ENCODE measurements at regions not wholly inside any gene's neighbourhood (a gene's known extent, or its start where the extent isn't known, plus 50 kb on each side); places are given as distances from the start of the nearest gene placed in this dataset.
"Not testable (repeated sequence)": the region's sequence is repeated elsewhere in the genome, so short reads cannot be mapped to it uniquely, and the experiment has no call there.

GRCh38 chr16:65815707-65816106 lies 550.8 kb upstream of the CDH5 start:
- Histone ChIP-seq H3K27me3 (no peaks in the 10 kb centered on the region), H3K27ac (no peak overlapping the region), H3K4me3 (no peak overlapping the region), H3K36me3 (no peaks in the 10 kb centered on the region), H3K4me1 (no peaks in the 10 kb centered on the region), H3K9me3 (no peaks in the 10 kb centered on the region)
- no peak for TF ChIP-seq EP300 (IDR thresholded peaks at IDR 0.05)
- no peak for TF ChIP-seq POLR2AphosphoS5 (IDR thresholded peaks at IDR 0.05)
- TF ChIP-seq POLR2A (IDR thresholded peaks at IDR 0.05) = no peak
- TF ChIP-seq CTCF (IDR thresholded peaks at IDR 0.05) = no peak
- DNase-seq = no peak
- WGBS, 5 donors = 31 to 56% (median 48%) methylated on average over 1 of the region's 1 CpG
- intact Hi-C loops (cut with DNase I; ENCODE audit: low total_unique reads) = no loop called here

- intact Hi-C loops (cut with DNase I; ENCODE audit: low total_unique reads); H3K27me3 ChIP-seq; H3K9me3 ChIP-seq; H3K4me3 ChIP-seq; H3K27ac ChIP-seq; H3K36me3 ChIP-seq; DNase-seq; H3K4me1 ChIP-seq: not testable (repeated sequence)
- 64 to 72% (median 70%) methylated on average over 7 of the region's 7 CpGs for WGBS, 5 donors
These were observed 552.6 kb upstream of the CDH5 start for GRCh38 chr16:65813879-65814278.

DNA sequence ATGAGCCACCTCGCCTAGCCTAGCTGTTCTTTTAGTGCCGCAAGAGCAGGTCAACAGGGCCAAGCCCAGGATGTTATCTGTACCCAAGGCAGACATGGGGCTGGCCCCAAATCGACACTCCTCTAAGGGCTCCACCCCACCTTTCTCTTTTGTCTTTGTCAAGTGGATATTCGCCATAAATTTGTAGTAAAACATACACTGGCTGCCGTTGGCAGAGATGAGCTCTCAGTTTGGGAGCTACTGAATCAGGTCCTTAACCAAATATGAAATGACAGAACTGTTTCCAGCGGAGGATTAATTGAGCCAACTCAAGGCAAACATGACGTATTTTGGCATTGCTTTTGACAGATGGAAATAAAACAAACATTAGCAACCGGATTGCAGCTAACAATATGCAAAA lies 556.9 kb upstream of the CDH5 start:
- H3K27ac ChIP-seq = no peak overlapping the region
- H3K9me3 ChIP-seq = no peaks in the 10 kb centered on the region
- DNase-seq = peak in 1 of 2 donors; percentile 44
- no peaks in the 10 kb centered on the region for H3K27me3 ChIP-seq
- WGBS, 5 donors = 32 to 47% (median 34%) methylated on average over 6 to 8 of the region's 8 CpGs
- H3K4me3 ChIP-seq = no peak overlapping the region
- H3K36me3 ChIP-seq = no peaks in the 10 kb centered on the region
- intact Hi-C loops (cut with DNase I; ENCODE audit: low total_unique reads) = no loop called here
- no peaks in the 10 kb centered on the region for H3K4me1 ChIP-seq
- TF ChIP-seq POLR2AphosphoS5 (IDR thresholded peaks at IDR 0.05) (no peak), POLR2A (IDR thresholded peaks at IDR 0.05) (no peak), EP300 (IDR thresholded peaks at IDR 0.05) (no peak), CTCF (IDR thresholded peaks at IDR 0.05) (no peak)

DNA sequence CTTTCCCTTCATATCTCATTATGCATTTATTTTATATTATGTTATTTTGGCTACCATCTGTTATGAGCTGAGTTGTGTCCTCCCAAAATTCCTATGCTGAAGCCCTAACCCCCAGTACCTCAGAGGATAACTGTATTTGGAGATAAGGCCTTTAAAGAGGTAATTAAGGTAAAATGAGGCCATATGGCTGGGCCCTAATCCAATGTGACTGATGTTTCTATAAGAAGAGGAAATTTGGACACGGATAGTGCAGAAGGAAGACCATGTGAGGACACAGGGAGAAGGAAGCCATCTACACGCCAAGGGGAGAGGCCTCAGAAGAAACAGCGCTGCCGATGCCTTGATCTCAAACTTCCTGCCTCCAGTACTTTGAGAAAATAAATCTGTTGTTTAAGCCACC lies 557.7 kb upstream of the CDH5 start:
- Histone ChIP-seq H3K9me3 (no peaks in the 10 kb centered on the region), H3K27me3 (no peaks in the 10 kb centered on the region), H3K27ac (no peak overlapping the region), H3K4me1 (no peaks in the 10 kb centered on the region), H3K4me3 (no peak overlapping the region), H3K36me3 (no peaks in the 10 kb centered on the region)
- WGBS, 5 donors = 73 to 86% (median 76%) methylated on average over 4 of the region's 4 CpGs
- TF ChIP-seq POLR2AphosphoS5 (IDR thresholded peaks at IDR 0.05) (no peak), POLR2A (IDR thresholded peaks at IDR 0.05) (no peak), CTCF (IDR thresholded peaks at IDR 0.05) (no peak), EP300 (IDR thresholded peaks at IDR 0.05) (no peak)
- intact Hi-C loops (cut with DNase I; ENCODE audit: low total_unique reads) = no loop called here
- DNase-seq = peak in 1 of 2 donors; percentile 26

DNA sequence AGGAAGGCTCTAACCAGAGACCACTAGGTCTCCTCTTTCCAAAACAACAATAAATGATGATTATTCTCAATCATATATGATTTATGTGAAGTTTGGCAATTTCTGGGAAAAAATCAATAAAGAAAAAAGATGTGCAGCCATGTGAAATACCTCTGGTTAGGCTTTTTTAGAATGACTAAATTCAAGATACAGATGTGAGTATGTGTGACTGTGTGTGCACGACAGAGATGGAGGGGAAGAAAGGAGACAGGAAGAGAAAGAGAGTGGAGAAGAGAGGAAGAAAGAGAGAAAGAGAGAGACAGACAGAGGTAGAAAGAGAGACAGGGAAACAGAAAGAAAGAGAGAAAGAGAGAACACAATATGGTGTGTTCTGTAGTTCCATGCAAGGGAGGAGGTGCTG lies 558.6 kb upstream of the CDH5 start:
- 62 to 89% (median 80%) methylated on average over 1 of the region's 1 CpG for WGBS, 5 donors
- Histone ChIP-seq H3K4me3 (no peak overlapping the region), H3K9me3 (no peaks in the 10 kb centered on the region), H3K36me3 (no peaks in the 10 kb centered on the region), H3K4me1 (no peaks in the 10 kb centered on the region), H3K27ac (no peak overlapping the region), H3K27me3 (no peaks in the 10 kb centered on the region)
- intact Hi-C loops (cut with DNase I; ENCODE audit: low total_unique reads) = no loop called here
- no peak for DNase-seq
- TF ChIP-seq CTCF (IDR thresholded peaks at IDR 0.05) (no peak), EP300 (IDR thresholded peaks at IDR 0.05) (no peak)

DNA sequence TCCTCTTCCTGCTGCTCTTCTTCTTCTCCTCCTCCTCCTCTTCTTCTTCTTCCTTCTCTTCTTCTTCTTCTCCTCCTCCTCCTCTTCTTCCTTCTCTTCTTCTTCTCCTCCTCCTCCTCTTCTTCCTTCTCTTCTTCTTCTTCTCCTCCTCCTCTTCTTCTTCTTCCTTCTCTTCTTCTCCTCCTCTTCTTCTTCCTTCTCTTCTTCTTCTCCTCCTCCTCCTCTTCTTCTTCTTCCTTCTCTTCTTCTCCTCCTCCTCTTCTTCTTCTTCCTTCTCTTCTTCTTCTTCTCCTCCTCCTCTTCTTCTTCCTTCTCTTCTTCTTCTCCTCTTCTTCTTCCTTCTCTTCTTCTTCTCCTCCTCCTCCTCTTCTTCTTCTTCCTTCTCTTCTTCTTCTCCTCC lies 560.8 kb upstream of the CDH5 start:
- H3K27me3 ChIP-seq; H3K9me3 ChIP-seq; H3K27ac ChIP-seq; H3K36me3 ChIP-seq; DNase-seq; H3K4me1 ChIP-seq; intact Hi-C loops (cut with DNase I; ENCODE audit: low total_unique reads); H3K4me3 ChIP-seq: not testable (repeated sequence)
